Vagina (tissue), 2 donors: ENCODE measurements at regions not wholly inside any gene's neighbourhood (a gene's known extent, or its start where the extent isn't known, plus 50 kb on each side); places are given as distances from the start of the nearest gene placed in this dataset.

ENCODE experiments used
- CTCF ChIP-seq, 3 experiments: fragments of 450-650 bp in 2 of 3; fragments of 200-600 bp in 1 of 3; sonication (generic) in 1 of 3; IDR thresholded peaks; one replicate each; pipeline ENCODE4 v1.5.1; 2017 to 2019; ENCODE audit warnings: antibody characterized with exemption in 3 of 3, mild to moderate bottlenecking in 2 of 3, moderate library complexity in 2 of 3
- POLR2A ChIP-seq, 2 donors: fragments of 450-650 bp; IDR thresholded peaks; one replicate each; pipeline ENCODE4 v1.6.1; 2017; ENCODE audit warnings: antibody characterized with exemption in 2 of 2, mild to moderate bottlenecking in 2 of 2, moderate library complexity in 2 of 2
- POLR2AphosphoS5 ChIP-seq, 2 donors: sonication (generic); formaldehyde crosslinking; IDR thresholded peaks; one replicate each; pipeline ENCODE4 v1.9.0; 2017; ENCODE audit warnings: antibody characterized with exemption in 2 of 2, mild to moderate bottlenecking in 2 of 2, low read depth in 1 of 2; ENCODE audit not compliant: insufficient read depth in 1 of 2

GRCh38 chr5:162996053-162996452, 441.3 kb upstream of the CCNG1 start:
- TF ChIP-seq POLR2AphosphoS5 (IDR thresholded peaks at IDR 0.05; ENCODE audit: insufficient read depth in 1 of 2, low read depth in 1 of 2), result no peak
- TF ChIP-seq CTCF (IDR thresholded peaks at IDR 0.05), result no peak
- no peak for TF ChIP-seq POLR2A (IDR thresholded peaks at IDR 0.05)
